ENCODE measurements at regions not wholly inside any gene's neighbourhood (a gene's known extent, or its start where the extent isn't known, plus 50 kb on each side); places are given as distances from the start of the nearest gene placed in this dataset.

GRCh38 chr3:30307372-30307950, 298.9 kb upstream of the TGFBR2 start:
- Histone ChIP-seq H3K4me3 (ENCODE audit: low read length) (no peak overlapping the region), H3K9ac (ENCODE audit: low read depth, low read length) (no peak overlapping the region), H3K4me1 (ENCODE audit: insufficient read depth, low read length) (no peaks in the 10 kb centered on the region), H3K9me3 (ENCODE audit: insufficient read depth, low read depth, low read length) (peaks cover 9% of the 10 kb centered on the region), H3K36me3 (ENCODE audit: insufficient read depth, low read depth, low read length) (no peaks in the 10 kb centered on the region), H3K27ac (ENCODE audit: low read length) (no peak overlapping the region), H3K27me3 (ENCODE audit: insufficient read depth, low read length) (no peaks in the 10 kb centered on the region)

GRCh38 chr3:30308131-30308530, 298.3 kb upstream of the TGFBR2 start:
- H3K36me3 ChIP-seq (ENCODE audit: insufficient read depth, low read depth, low read length), result no peaks in the 10 kb centered on the region
- H3K4me3 ChIP-seq (ENCODE audit: low read length), result no peak overlapping the region
- no peak overlapping the region for H3K27ac ChIP-seq (ENCODE audit: low read length)
- H3K9me3 ChIP-seq (ENCODE audit: insufficient read depth, low read depth, low read length), result peaks cover 9% of the 10 kb centered on the region
- H3K4me1 ChIP-seq (ENCODE audit: insufficient read depth, low read length), result no peaks in the 10 kb centered on the region
- H3K9ac ChIP-seq (ENCODE audit: low read depth, low read length), result no peak overlapping the region
- no peaks in the 10 kb centered on the region for H3K27me3 ChIP-seq (ENCODE audit: insufficient read depth, low read length)

- H3K9ac ChIP-seq (ENCODE audit: low read depth, low read length), result no peak overlapping the region
- H3K27me3 ChIP-seq (ENCODE audit: insufficient read depth, low read length), result no peaks in the 10 kb centered on the region
- H3K36me3 ChIP-seq (ENCODE audit: insufficient read depth, low read depth, low read length), result no peaks in the 10 kb centered on the region
- no peaks in the 10 kb centered on the region for H3K4me1 ChIP-seq (ENCODE audit: insufficient read depth, low read length)
- no peak overlapping the region for H3K4me3 ChIP-seq (ENCODE audit: low read length)
- no peak overlapping the region for H3K27ac ChIP-seq (ENCODE audit: low read length)
- no peaks in the 10 kb centered on the region for H3K9me3 ChIP-seq (ENCODE audit: insufficient read depth, low read depth, low read length)
Observed at GRCh38 chr3:30309961-30310954, 296.1 kb upstream of the TGFBR2 start.

GRCh38 chr3:30311781-30312180, 294.6 kb upstream of the TGFBR2 start:
- Histone ChIP-seq H3K27ac (ENCODE audit: low read length) (no peak overlapping the region), H3K36me3 (ENCODE audit: insufficient read depth, low read depth, low read length) (no peaks in the 10 kb centered on the region), H3K4me1 (ENCODE audit: insufficient read depth, low read length) (no peaks in the 10 kb centered on the region), H3K9ac (ENCODE audit: low read depth, low read length) (no peak overlapping the region), H3K4me3 (ENCODE audit: low read length) (no peak overlapping the region), H3K27me3 (ENCODE audit: insufficient read depth, low read length) (no peaks in the 10 kb centered on the region), H3K9me3 (ENCODE audit: insufficient read depth, low read depth, low read length) (no peaks in the 10 kb centered on the region)

- Histone ChIP-seq H3K4me3 (ENCODE audit: low read length) (no peak overlapping the region), H3K27me3 (ENCODE audit: insufficient read depth, low read length) (no peaks in the 10 kb centered on the region), H3K4me1 (ENCODE audit: insufficient read depth, low read length) (no peaks in the 10 kb centered on the region), H3K36me3 (ENCODE audit: insufficient read depth, low read depth, low read length) (no peaks in the 10 kb centered on the region), H3K9ac (ENCODE audit: low read depth, low read length) (no peak overlapping the region), H3K9me3 (ENCODE audit: insufficient read depth, low read depth, low read length) (no peaks in the 10 kb centered on the region), H3K27ac (ENCODE audit: low read length) (no peak overlapping the region)
Observed at GRCh38 chr3:30313840-30314239, 292.6 kb upstream of the TGFBR2 start.

GRCh38 chr3:30314757-30315325, 291.6 kb upstream of the TGFBR2 start:
- Histone ChIP-seq H3K27me3 (ENCODE audit: insufficient read depth, low read length) (no peaks in the 10 kb centered on the region), H3K36me3 (ENCODE audit: insufficient read depth, low read depth, low read length) (no peaks in the 10 kb centered on the region), H3K9me3 (ENCODE audit: insufficient read depth, low read depth, low read length) (no peaks in the 10 kb centered on the region), H3K4me1 (ENCODE audit: insufficient read depth, low read length) (no peaks in the 10 kb centered on the region), H3K4me3 (ENCODE audit: low read length) (no peak overlapping the region), H3K27ac (ENCODE audit: low read length) (no peak overlapping the region), H3K9ac (ENCODE audit: low read depth, low read length) (no peak overlapping the region)

- no peak overlapping the region for H3K4me3 ChIP-seq (ENCODE audit: low read length)
- H3K36me3 ChIP-seq (ENCODE audit: insufficient read depth, low read depth, low read length), result no peaks in the 10 kb centered on the region
- H3K27me3 ChIP-seq (ENCODE audit: insufficient read depth, low read length), result no peaks in the 10 kb centered on the region
- no peak overlapping the region for H3K9ac ChIP-seq (ENCODE audit: low read depth, low read length)
- H3K4me1 ChIP-seq (ENCODE audit: insufficient read depth, low read length), result no peaks in the 10 kb centered on the region
- H3K9me3 ChIP-seq (ENCODE audit: insufficient read depth, low read depth, low read length), result no peaks in the 10 kb centered on the region
- no peak overlapping the region for H3K27ac ChIP-seq (ENCODE audit: low read length)
Observed at GRCh38 chr3:30315447-30315846, 291.0 kb upstream of the TGFBR2 start.

GRCh38 chr3:30317561-30317960, 288.8 kb upstream of the TGFBR2 start:
- Histone ChIP-seq H3K9me3 (ENCODE audit: insufficient read depth, low read depth, low read length) (no peaks in the 10 kb centered on the region), H3K27ac (ENCODE audit: low read length) (no peak overlapping the region), H3K9ac (ENCODE audit: low read depth, low read length) (no peak overlapping the region), H3K4me1 (ENCODE audit: insufficient read depth, low read length) (no peaks in the 10 kb centered on the region), H3K4me3 (ENCODE audit: low read length) (no peak overlapping the region), H3K36me3 (ENCODE audit: insufficient read depth, low read depth, low read length) (no peaks in the 10 kb centered on the region), H3K27me3 (ENCODE audit: insufficient read depth, low read length) (no peaks in the 10 kb centered on the region)

- no peak overlapping the region for H3K27ac ChIP-seq (ENCODE audit: low read length)
- no peaks in the 10 kb centered on the region for H3K9me3 ChIP-seq (ENCODE audit: insufficient read depth, low read depth, low read length)
- H3K9ac ChIP-seq (ENCODE audit: low read depth, low read length), result no peak overlapping the region
- no peak overlapping the region for H3K4me3 ChIP-seq (ENCODE audit: low read length)
- no peaks in the 10 kb centered on the region for H3K4me1 ChIP-seq (ENCODE audit: insufficient read depth, low read length)
- H3K27me3 ChIP-seq (ENCODE audit: insufficient read depth, low read length), result no peaks in the 10 kb centered on the region
- H3K36me3 ChIP-seq (ENCODE audit: insufficient read depth, low read depth, low read length), result no peaks in the 10 kb centered on the region
Observed at GRCh38 chr3:30318110-30318509, 288.3 kb upstream of the TGFBR2 start.

- H3K9ac ChIP-seq (ENCODE audit: low read depth, low read length), result no peak overlapping the region
Observed at GRCh38 chr3:30319713-30320112, 286.7 kb upstream of the TGFBR2 start.

GRCh38 chr3:30320392-30320791, 286.0 kb upstream of the TGFBR2 start:
- Histone ChIP-seq H3K9ac (ENCODE audit: low read depth, low read length) (no peak overlapping the region), H3K27me3 (ENCODE audit: insufficient read depth, low read length) (no peaks in the 10 kb centered on the region), H3K4me3 (ENCODE audit: low read length) (no peak overlapping the region), H3K4me1 (ENCODE audit: insufficient read depth, low read length) (no peaks in the 10 kb centered on the region), H3K27ac (ENCODE audit: low read length) (no peak overlapping the region), H3K9me3 (ENCODE audit: insufficient read depth, low read depth, low read length) (no peaks in the 10 kb centered on the region), H3K36me3 (ENCODE audit: insufficient read depth, low read depth, low read length) (no peaks in the 10 kb centered on the region)

More at GRCh38 chr3:30319713-30320112, 286.7 kb upstream of the TGFBR2 start:
- H3K36me3 ChIP-seq (ENCODE audit: insufficient read depth, low read depth, low read length), result no peaks in the 10 kb centered on the region
- no peak overlapping the region for H3K27ac ChIP-seq (ENCODE audit: low read length)
- no peaks in the 10 kb centered on the region for H3K4me1 ChIP-seq (ENCODE audit: insufficient read depth, low read length)
- no peaks in the 10 kb centered on the region for H3K9me3 ChIP-seq (ENCODE audit: insufficient read depth, low read depth, low read length)
- H3K27me3 ChIP-seq (ENCODE audit: insufficient read depth, low read length), result no peaks in the 10 kb centered on the region
- H3K4me3 ChIP-seq (ENCODE audit: low read length), result no peak overlapping the region

- Histone ChIP-seq H3K27me3 (ENCODE audit: insufficient read depth, low read length) (no peaks in the 10 kb centered on the region), H3K27ac (ENCODE audit: low read length) (no peak overlapping the region), H3K36me3 (ENCODE audit: insufficient read depth, low read depth, low read length) (no peaks in the 10 kb centered on the region), H3K9me3 (ENCODE audit: insufficient read depth, low read depth, low read length) (no peaks in the 10 kb centered on the region), H3K9ac (ENCODE audit: low read depth, low read length) (no peak overlapping the region), H3K4me1 (ENCODE audit: insufficient read depth, low read length) (no peaks in the 10 kb centered on the region), H3K4me3 (ENCODE audit: low read length) (no peak overlapping the region)
Observed at GRCh38 chr3:30321065-30321464, 285.3 kb upstream of the TGFBR2 start.
